KMS-11 (cell line): ENCODE measurements at regions not wholly inside any gene's neighbourhood (a gene's known extent, or its start where the extent isn't known, plus 50 kb on each side); places are given as distances from the start of the nearest gene placed in this dataset.

Experiments used
- H2AFZ ChIP-seq: fragments of 200-600 bp; sonication (generic); 2 replicates; pipeline ENCODE4 v1.6.1; 2016; ENCODE audit warnings: antibody characterized with exemption, mixed run types, low read depth
- H3K27ac ChIP-seq: fragments of 200-600 bp; sonication (generic); 2 replicates; pipeline ENCODE4 v1.6.1; 2016; ENCODE audit warnings: mild to moderate bottlenecking, mixed run types
- H3K27me3 ChIP-seq: fragments of 200-600 bp; sonication (generic); 2 replicates; pipeline ENCODE4 v1.6.1; 2017; ENCODE audit warnings: mild to moderate bottlenecking, low read depth, mixed run types, moderate library complexity; ENCODE audit not compliant: insufficient read depth
- H3K36me3 ChIP-seq: fragments of 200-600 bp; sonication (generic); 2 replicates; pipeline ENCODE4 v1.6.1; 2017; ENCODE audit warnings: mild to moderate bottlenecking, mixed run types; ENCODE audit not compliant: insufficient read depth
- H3K4me1 ChIP-seq: fragments of 200-600 bp; sonication (generic); 2 replicates; pipeline ENCODE4 v1.6.1; 2016; ENCODE audit warnings: mild to moderate bottlenecking, low read depth, mixed run types; ENCODE audit not compliant: poor library complexity, severe bottlenecking
- H3K4me2 ChIP-seq: fragments of 200-600 bp; sonication (generic); 2 replicates; pipeline ENCODE4 v1.7.0; 2016; ENCODE audit warnings: mild to moderate bottlenecking, mixed run types
- H3K4me3 ChIP-seq: fragments of 200-600 bp; sonication (generic); IDR thresholded peaks from 2 replicates; pipeline ENCODE4 v1.6.1; 2017; ENCODE audit warnings: low read depth, low read length, mixed read lengths; ENCODE audit not compliant: insufficient read depth
- H3K79me2 ChIP-seq: fragments of 200-600 bp; sonication (generic); 2 replicates; pipeline ENCODE4 v1.6.1; 2016; ENCODE audit warnings: low read depth, mixed run types; ENCODE audit not compliant: insufficient read depth
- H3K9ac ChIP-seq: fragments of 200-600 bp; sonication (generic); 2 replicates; pipeline ENCODE4 v1.6.1; 2016; ENCODE audit warnings: mild to moderate bottlenecking, mixed run types
- H4K20me1 ChIP-seq: fragments of 200-600 bp; sonication (generic); 2 replicates; pipeline ENCODE4 v1.6.1; 2016; ENCODE audit warnings: mild to moderate bottlenecking, mixed run types; ENCODE audit not compliant: insufficient read depth
- CTCF ChIP-seq: fragments of 200-600 bp; sonication (generic); conservative IDR thresholded peaks from 2 replicates; pipeline ENCODE4 v1.6.1; 2017; ENCODE audit warnings: low read depth, mild to moderate bottlenecking, antibody characterized with exemption, low read length, moderate library complexity, mixed read lengths

GRCh38 chr15:69586721-69587120 is 134.1 kb downstream of the RPLP1 start:
- H3K4me3 ChIP-seq, result no peak overlapping the region
- no peak overlapping the region for H3K4me2 ChIP-seq

GRCh38 chr15:69587723-69588426 is 135.3 kb downstream of the RPLP1 start:
- H3K36me3 ChIP-seq, result no peaks in the 10 kb centered on the region
- no peak overlapping the region for H3K4me2 ChIP-seq
- H3K4me1 ChIP-seq, result no peaks in the 10 kb centered on the region
- no peak overlapping the region for H3K4me3 ChIP-seq
- no peaks in the 10 kb centered on the region for H3K27me3 ChIP-seq
- no peak overlapping the region for H3K27ac ChIP-seq
- no peaks in the 10 kb centered on the region for H3K79me2 ChIP-seq
- no peak for TF ChIP-seq CTCF
- H2AFZ ChIP-seq, result no peak overlapping the region
- no peak overlapping the region for H3K9ac ChIP-seq
- H4K20me1 ChIP-seq, result no peaks in the 10 kb centered on the region

More at GRCh38 chr15:69586721-69587120, 134.1 kb downstream of the RPLP1 start:
- no peaks in the 10 kb centered on the region for H3K36me3 ChIP-seq
- H3K27me3 ChIP-seq, result no peaks in the 10 kb centered on the region
- TF ChIP-seq CTCF, result no peak
- no peak overlapping the region for H3K27ac ChIP-seq
- no peaks in the 10 kb centered on the region for H4K20me1 ChIP-seq
- H3K9ac ChIP-seq, result no peak overlapping the region
- no peaks in the 10 kb centered on the region for H3K79me2 ChIP-seq
- H3K4me1 ChIP-seq, result no peaks in the 10 kb centered on the region
- no peak overlapping the region for H2AFZ ChIP-seq

- no peaks in the 10 kb centered on the region for H3K79me2 ChIP-seq
- no peak overlapping the region for H2AFZ ChIP-seq
- H3K4me3 ChIP-seq, result no peak overlapping the region
- no peaks in the 10 kb centered on the region for H3K27me3 ChIP-seq
- no peak overlapping the region for H3K27ac ChIP-seq
- no peak for TF ChIP-seq CTCF
- no peak overlapping the region for H3K9ac ChIP-seq
- H3K36me3 ChIP-seq, result no peaks in the 10 kb centered on the region
- H4K20me1 ChIP-seq, result no peaks in the 10 kb centered on the region
- no peak overlapping the region for H3K4me2 ChIP-seq
- no peaks in the 10 kb centered on the region for H3K4me1 ChIP-seq
Measured at GRCh38 chr15:69590201-69590710, 137.6 kb downstream of the RPLP1 start.

GRCh38 chr15:69590932-69591524 is 138.4 kb downstream of the RPLP1 start:
- no peaks in the 10 kb centered on the region for H3K79me2 ChIP-seq
- no peak overlapping the region for H3K9ac ChIP-seq
- H3K4me3 ChIP-seq, result no peak overlapping the region
- H3K4me1 ChIP-seq, result no peaks in the 10 kb centered on the region
- no peak overlapping the region for H2AFZ ChIP-seq
- no peaks in the 10 kb centered on the region for H3K27me3 ChIP-seq
- TF ChIP-seq CTCF, result no peak
- no peak overlapping the region for H3K27ac ChIP-seq
- H4K20me1 ChIP-seq, result no peaks in the 10 kb centered on the region
- no peaks in the 10 kb centered on the region for H3K36me3 ChIP-seq
- H3K4me2 ChIP-seq, result no peak overlapping the region
